T-helper 9 cell (primary cell): ENCODE measurements at regions not wholly inside any gene's neighbourhood (a gene's known extent, or its start where the extent isn't known, plus 50 kb on each side); places are given as distances from the start of the nearest gene placed in this dataset.

ENCODE experiments used
- DNase-seq: peaks from one replicate; pipeline ENCODE4 v3.0.0-alpha.2; 2020

DNA sequence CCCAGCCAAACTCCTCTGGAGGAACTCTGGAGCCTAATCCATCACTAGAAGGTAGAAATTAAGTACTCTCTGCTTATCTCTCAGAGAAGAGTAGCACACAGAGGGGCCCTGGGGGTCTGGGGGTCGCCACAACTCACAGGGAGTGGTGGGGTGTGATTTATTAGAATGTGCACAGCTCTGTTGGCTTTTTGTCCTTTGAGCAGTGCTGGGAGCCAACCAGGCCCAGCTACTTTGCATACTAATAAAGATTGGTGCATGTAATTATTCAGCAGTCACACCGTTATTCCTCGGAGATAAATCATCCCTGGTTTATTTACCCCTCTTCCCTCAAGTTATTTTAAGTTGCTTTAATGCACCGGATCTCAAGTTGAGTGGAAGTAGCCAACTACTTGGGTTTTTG lies 606.7 kb upstream of the EEF2KMT start:
- DNase-seq, result no peak

DNA sequence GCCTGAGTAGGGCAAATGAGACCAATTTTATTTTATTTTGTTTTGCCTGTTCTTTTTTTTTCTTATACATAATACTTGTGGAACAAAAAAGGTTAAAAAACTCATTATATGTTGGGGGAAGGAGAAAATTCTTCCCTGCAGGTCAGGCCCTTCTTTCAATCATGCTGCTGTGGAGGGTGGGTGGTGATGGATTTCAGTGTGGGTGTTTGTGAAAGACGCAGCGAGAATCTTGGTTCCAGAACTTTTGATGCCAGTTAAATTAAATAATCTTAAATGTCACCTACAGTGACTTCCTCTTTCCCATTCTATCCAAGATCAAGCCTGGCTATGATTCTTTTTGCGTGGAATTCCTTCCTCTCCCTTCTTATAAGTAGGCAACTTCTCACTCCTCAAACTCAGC lies 595.8 kb upstream of the EEF2KMT start:
- no peak for DNase-seq

DNA sequence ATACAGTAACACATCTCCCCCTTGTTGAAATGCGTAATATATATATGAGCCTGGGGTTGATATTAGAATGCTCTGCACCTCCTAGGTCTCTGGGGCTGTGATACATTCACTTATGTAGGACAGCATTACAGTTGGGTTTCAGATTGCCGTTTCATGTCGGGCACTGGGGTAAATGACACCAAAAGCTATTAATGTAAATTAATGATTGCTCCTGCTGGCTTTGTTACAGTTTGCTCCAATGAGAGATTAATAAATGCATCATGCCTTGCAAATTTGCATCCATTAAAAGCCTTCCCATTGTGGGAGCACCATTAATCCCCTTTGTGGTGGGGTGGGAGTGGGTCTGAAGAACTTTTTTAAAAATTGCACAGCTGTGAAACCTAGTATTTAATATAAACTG lies 584.4 kb upstream of the EEF2KMT start:
- DNase-seq, result no peak

DNA sequence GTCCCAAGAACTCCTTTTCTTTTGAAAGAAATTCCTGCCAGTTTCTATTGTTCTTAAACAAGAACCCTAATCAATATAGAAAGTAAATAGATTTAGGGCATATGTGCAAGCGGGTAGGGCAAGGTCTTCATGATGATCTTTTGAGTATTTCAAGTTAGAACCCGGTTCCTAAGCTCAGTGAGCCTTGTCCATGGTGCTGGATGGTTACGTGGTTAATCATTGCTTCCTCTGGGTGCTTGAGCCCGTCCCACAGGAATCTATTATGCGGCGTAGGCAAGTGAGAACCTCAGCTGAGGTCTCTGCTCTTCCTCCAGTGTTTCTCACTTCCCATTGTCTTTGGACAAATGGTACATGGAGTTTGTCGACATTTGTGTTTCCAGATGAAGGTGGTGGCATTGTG lies 580.8 kb upstream of the EEF2KMT start:
- no peak for DNase-seq

DNA sequence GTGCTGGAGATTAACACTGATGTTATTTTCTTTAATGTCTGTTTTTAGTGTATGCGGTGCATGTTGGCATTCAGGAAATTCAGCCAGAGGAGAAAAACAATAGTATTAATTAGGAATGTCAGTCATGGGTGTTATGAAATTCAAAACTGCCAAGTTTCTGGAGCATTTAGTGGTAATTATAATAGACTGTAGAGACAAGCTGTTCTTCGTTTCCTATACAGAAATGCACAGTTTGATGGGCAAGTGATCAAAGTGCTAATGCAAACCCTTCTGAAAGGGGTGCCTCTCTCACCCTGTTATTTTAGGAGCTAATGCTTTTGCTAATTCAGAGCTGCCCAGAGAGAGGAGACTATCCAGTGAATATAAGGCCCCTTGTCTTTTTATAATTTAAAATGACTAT lies 573.8 kb upstream of the EEF2KMT start:
- no peak for DNase-seq

DNA sequence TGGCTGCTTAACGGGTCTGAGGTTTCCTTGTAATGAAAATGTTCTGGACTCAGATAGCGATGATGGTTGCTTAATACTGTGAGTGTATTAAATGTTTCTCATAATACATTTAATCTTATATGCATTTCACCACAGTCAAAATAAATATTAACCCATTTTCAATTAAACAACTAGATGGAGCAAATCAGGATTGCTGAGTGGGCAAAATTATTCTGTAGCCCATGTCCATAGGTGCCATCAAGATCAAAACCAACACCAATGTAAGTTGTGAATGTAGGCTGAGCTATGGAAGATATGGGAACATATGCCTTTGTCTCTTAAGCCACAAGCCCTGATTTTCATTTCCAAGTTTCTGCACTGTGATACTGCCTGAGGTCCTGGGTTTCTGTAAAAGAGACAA lies 572.6 kb upstream of the EEF2KMT start:
- no peak for DNase-seq

DNA sequence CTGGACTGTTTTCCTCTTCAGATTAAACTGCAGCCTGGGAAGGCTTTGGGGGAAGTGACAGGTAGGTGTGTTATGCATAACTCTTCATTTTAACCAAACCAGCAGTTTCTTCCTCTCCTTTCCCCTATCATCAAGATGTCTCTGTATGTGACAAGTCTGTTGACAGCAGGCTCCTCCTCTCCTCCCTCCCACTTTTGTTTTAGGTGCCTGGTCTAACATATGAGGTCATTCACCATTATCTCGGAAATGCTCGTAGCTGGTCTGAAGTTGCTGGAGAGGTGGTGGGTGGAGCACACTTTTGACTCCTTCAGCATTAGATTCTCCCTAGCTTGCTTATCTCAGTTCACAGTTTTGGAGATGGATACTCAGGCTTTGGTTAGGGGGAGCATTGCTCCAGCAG lies 571.0 kb upstream of the EEF2KMT start:
- DNase-seq, result no peak

DNA sequence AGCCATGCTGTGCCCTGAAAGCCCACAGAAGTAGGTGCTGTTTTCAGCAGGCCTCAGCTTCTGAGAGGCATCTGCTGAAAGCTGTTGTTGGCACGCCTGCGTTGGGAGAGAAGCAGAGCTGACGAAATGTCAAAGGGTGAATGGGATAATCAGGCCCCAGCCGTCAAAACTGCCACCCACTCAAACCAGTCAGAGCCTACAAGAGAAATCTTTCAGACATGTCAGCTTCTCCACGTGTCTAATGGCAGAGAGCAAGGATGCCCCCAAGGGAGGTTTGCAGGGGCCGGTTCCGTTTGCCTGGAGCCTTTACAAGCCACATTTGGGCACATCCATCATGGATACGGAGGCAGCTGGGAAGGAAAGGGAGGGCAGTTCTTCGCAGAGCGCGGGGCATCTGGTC lies 568.2 kb upstream of the EEF2KMT start:
- DNase-seq, result no peak

DNA sequence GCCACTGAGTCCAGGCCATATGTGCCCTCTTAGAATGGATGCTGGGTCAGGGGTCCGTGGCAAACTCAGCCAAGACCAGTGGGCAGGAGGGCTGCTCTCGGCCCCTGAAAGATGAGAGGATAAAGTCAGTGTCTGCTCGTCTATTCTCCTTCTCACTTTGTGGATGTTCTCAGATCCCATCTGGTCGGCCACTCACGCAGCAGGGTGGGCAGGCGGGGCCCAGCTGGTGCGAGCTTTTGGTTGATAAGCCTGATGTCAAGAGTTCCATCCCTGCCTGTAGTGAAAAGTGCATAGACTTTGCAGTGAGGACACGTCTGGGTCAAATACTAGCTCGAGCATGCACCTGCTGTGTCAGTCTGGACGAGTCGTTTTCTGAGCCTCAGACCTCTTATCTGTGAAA lies 556.2 kb upstream of the EEF2KMT start:
- DNase-seq, result no peak

DNA sequence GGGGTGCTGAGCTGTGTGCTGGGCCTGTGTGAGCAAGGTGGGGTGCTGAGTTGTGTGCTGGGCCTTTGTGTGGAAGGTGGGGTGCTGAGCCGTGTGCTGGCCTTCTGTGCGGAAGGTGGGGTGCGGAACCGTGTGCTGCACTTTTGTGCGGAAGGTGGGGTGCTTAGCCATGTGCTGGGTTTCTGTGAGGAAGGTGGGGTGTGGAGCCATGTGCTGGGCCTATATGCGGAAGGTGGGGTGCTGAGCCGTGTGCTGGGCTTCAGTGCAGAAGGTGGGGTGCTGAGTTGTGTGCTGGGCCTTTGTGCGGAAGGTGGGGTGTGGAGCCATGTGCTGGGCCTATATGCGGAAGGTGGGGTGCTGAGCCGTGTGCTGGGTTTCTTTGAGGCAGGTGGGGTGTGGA lies 555.4 kb upstream of the EEF2KMT start:
- no peak for DNase-seq

DNA sequence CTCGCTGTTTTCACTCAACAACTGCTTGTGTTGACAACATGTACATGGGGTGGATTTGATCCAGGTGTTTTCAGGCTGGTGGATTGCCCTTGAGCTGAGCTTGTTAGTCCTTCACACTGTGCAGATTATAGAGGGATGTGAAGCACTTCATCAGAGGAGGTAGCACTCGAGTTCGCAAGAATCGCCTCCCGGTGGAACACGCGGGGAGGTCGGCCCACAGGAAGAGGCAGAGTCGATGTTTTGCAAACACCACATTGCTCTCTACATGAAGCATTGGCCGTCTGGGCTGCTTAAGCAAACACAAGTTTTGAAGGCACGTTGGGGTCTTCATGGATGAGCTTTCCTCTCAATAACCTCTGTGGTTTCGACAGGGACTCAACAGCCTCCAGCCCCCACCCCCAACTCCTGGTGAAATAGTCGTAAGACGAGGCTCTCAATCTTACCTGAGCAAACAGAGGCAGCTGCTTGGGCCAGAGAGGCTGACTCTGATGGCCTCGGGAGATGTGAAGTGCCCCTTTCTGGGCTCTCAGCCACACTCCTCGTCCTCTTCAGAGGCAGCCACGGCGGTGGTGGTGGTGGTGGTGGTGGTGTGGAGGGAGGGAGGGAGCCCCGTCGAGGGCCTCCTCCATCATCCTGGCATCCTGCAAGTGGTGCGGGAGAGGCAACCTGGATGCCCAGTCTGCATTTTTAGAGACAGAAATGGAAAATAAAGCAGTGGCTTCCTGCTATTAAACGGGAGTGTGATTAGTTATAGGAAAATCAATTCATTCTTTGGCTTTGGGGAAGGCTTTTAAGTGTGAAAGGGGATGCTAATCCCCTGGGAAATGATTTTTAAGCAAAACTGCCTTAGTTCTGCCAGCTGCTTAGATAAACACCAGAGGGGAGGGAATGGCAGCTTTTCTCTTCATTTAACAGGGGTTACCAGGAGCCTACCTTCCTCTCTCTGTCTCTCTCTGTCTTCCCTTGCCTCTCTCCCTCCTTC lies 552.5 kb upstream of the EEF2KMT start:
- no peak for DNase-seq

DNA sequence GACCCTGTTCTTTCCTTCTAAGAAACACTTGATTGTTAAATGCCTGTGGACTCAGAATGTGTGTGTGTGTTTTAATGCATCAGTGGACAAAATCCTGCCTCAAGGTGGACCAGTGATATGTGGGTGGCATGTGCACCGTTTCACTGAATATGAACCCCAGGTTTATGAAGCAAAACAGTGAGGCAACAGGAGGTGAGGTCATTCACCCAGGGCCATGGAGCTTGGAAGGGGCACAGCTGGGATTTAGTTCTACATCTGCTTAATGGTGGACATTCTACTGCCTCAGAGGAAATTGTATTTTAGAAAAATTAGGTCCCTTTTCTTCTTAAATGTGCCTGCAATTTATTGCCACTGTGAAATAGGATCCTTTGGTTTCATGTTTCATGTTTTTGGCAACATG lies 549.5 kb upstream of the EEF2KMT start:
- no peak for DNase-seq

DNA sequence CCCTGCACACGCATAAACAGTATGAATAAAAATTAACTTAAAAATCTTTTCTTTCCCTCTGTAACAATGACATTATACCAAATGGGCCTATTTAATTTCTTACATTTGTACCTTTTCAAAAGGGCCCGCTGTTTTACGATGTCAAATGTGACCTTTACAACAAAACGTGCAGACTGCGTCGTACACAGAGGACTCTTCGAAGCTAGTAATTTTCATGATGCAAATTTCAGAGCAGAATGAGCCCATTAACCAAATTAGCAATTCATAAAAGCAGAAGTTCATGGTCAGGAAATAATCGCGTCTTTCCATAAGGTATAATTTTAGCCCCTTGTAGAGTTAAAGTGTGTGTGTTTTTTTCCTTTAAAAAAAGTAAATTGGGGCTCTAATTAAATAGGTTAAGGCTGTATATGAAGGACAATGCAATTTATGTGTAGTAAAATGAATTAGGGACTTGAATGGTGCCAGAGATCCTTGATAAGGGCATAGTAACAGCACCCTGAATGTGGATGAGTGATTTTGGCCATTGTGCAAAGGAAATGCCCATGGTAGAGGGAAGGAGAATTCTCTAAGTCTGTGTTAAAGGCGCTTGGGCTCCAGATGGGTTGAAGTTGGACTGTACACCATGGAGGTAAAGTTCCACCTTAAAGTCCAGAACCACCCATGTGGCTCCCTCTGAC lies 546.4 kb upstream of the EEF2KMT start:
- DNase-seq, result no peak

DNA sequence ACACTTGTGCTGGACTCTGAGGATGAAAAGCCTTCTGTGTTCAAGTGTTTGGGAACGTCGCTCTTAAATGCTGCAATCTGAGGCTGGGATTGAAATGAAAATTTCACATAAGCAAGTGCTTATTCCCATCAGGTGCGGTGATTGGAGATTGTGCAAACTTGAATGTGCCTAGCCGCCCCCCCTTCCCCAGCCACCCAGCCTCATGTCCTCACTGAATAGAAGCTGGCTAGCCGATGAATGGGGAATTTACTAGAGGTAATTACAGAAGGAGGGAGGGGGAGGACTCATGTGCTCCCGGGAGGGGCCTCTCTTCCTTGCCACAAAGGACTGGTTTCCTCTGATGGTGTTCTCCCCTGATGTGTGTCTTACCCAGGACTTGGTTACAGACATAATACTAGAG lies 544.8 kb upstream of the EEF2KMT start:
- DNase-seq, result no peak

DNA sequence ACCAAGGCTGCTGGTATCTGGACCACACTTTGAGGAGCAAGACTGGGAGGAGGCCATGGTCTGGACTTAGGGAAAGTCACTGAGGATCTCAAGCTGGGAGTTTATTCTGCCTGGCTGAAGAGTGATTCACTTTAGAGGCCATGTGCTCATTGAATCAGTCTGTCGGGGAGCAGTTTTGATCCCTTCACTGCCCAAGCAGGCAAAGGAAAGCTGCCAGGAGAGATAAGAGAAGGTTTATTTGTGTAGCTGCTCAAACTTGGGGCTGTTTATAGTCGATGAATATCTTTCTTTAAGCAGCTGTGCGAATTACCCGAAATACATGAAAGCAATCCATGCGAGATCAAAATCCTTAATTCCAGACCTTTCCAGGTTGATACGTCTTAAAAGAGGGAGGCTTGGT lies 544.4 kb upstream of the EEF2KMT start:
- DNase-seq, result no peak

DNA sequence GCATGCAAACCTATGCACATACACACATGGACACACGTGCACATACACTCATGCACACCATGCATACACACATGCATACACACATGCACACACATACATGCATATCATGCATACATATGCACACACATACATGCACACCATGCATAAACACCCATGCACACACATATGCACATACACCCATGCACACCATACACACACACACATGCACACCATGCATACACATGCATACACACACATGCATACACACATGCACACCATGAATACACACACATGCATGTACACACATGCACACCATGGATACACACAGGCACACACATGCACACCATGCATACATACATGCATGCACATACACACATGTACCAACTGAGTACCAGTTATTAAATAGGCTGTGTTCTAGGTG lies 543.3 kb upstream of the EEF2KMT start:
- DNase-seq, result no peak

DNA sequence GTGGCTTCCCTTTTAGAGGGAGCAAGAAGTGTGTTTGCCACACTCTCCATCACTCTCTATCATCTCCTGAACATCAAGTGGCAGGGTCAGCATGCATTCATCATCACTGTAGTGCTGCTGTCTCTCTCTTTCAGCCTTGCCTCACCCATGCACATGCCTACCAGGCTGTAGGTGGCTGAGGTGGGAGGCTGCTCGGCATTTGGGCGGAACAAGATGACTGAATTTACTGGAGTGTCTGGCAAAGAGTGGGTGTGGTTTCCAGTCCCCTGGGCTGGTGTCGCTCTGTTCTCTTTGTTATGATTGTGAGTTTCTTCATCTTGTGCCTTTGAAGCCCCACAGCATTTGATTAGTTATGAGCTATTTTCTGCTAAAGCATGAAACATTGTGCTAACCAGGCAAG lies 541.9 kb upstream of the EEF2KMT start:
- DNase-seq, result no peak

DNA sequence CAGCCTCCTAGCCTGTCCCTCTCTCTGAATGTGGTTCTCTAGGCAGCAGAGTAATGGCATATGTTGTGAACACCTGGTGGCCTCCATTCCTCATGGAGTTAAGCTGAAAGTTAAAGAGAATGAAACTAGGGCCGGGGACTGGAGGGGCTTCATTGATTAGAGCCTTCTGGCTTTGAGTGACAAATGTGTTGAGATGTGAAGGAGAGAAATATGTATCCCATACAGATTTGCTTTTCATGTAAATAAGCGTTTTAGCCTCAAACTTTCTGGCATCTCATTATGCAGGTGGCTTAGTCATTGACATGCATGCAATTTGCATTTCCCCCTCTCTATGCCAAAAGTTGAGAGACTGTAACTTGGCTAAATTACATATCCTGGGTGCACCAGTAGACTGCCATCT lies 537.7 kb upstream of the EEF2KMT start:
- DNase-seq, result no peak

DNA sequence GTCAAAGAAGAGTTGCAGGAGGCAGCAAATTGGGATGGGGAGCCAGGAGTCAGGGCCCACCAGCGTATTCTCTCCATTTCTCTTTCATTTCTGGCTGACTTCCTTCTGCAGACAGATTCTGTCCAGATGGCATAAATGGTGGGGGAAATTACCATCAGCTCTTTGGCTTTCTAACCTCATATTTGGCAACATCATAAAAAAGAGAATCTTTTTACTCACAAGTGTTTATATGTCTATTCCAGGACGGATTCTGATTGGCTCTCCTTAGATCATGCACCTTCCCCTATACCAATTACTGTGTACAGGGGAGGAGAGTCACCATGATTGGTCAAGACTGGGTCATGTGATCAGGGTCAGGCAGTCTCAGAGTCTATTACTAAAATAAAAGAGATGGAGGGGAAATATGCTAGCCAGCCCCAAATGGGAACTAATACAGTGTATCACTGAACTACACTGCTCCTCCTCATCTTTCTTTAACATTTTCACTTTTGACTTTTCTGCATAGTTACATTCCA lies 537.1 kb upstream of the EEF2KMT start:
- no peak for DNase-seq

DNA sequence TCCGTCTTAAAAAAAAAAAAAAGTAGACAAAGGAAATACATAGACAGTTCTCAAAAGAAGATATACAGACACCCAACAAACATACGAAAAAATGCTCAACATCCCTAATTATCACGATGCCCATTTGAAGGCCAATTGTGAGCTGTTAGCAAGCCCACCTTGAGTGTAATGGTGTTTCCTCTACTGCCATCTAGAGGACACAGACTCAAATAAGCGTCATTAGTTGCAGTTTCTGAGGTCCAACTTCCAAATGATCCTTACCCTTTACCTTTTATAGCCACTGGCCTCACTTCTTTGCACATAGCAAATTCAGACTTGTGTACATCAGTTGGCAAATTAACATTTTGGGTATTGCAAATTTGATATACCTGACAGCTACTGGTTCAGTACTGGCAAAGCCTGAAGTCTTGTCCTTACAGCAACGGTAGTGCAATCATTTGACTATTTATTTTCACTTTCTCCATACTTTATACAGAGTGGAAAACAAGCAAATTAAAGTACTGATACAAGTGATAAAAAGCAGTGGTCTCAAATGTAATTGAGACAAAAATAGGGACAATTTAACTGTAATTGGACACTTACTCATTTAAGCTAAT lies 536.3 kb upstream of the EEF2KMT start:
- DNase-seq, result no peak

DNA sequence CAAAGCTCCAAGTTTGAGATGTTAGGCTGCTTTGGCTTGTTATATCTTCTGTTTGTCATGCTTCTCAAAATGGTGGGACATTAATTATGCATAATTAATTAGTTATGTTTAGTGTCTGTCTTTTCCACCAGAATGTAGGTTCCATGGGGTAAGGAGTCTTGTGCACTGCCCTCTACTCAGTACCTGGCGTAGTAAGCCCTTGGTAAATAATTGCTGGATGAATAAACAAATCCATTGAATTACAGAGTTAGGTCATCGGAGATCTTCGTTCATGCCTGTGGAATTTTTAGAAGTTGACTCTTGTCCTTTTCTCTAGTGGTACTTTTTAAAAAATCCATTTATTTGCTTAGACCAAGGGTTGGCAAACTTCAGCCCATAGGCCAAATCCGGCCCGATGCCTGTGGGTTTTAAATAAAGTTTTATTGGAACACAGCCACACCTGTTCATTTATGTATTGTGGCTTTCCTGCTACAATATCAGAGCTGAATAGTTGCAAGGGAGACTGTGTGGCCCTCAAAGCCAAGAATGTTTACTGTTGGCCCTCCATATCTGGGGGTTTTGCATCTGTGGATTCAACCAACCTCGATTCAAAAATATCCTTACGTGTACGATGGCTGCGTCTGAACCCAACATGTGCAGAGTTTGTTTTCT lies 524.8 kb upstream of the EEF2KMT start:
- no peak for DNase-seq

DNA sequence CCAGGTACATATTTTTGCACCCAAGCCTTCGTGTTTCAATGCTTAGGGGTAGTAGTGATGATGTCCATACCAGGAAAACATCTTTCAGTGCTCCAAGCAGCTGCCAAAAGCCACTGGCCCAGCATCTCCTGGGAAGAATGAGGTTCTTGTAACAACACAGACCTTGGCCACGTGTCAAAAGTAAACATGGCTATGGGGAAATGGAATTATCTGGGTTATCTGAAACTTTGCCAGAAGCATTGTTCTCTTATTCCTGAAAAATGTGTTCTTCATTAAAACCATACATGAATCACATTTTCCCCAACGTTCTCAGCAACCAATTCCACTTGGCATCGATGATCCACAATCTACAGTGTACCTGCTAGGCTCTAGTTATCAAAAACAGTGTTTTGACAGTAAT lies 524.2 kb upstream of the EEF2KMT start:
- no peak for DNase-seq

DNA sequence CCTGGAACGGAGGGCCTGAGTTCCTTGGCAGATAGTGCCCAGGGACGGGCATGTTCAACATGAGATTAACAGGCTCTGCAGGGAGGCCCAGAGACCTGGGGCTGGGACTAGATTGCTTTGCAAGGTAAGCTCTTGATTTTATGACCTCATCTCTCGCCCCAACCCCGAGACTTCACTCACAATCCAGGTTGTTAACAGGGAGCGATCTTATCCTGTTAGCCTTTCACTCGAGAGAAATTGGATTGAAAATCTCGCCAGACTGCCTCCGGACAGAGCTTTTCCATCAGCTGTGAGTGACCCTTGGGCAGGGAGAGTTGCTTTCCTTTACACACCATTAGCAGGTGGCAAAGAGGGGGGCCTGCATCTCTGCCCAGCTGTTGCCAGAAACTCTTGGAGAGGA lies 521.7 kb upstream of the EEF2KMT start:
- DNase-seq, result no peak
